ENCODE measurements at regions not wholly inside any gene's neighbourhood (a gene's known extent, or its start where the extent isn't known, plus 50 kb on each side); places are given as distances from the start of the nearest gene placed in this dataset.

- no peak for TF ChIP-seq EZH2 (IDR thresholded peaks at IDR 0.05; ENCODE audit: borderline replicate concordance)
- TF ChIP-seq CTCF (IDR thresholded peaks at IDR 0.05; ENCODE audit: poor library complexity), result no peak
These were observed 79.9 kb upstream of the UBAC2 start for GRCh38 chr13:99120751-99121150.

All from hepatocyte (in vitro differentiated cells).